Vagina (tissue), 2 donors: ENCODE measurements at regions not wholly inside any gene's neighbourhood (a gene's known extent, or its start where the extent isn't known, plus 50 kb on each side); places are given as distances from the start of the nearest gene placed in this dataset.

ENCODE experiments used
- DNase-seq, 2 donors: peaks; one replicate each; pipeline ENCODE4 v3.0.0-alpha.2; 2017; ENCODE audit errors: extremely low spot score in 2 of 2
- H3K27ac ChIP-seq: fragments of 200-600 bp; sonication (generic); one replicate; pipeline ENCODE4 v1.5.1; 2019
- H3K27me3 ChIP-seq: fragments of 200-600 bp; sonication (generic); one replicate; pipeline ENCODE4 v1.5.1; 2019
- H3K36me3 ChIP-seq, 2 donors: fragments of 200-600 bp; sonication (generic); one replicate each; pipeline ENCODE4 v1.5.1; 2017 to 2019
- H3K4me1 ChIP-seq: fragments of 200-600 bp; sonication (generic); one replicate; pipeline ENCODE4 v1.5.1; 2019
- H3K4me3 ChIP-seq, 2 donors: fragments of 200-600 bp; sonication (generic); 1 replicate in 1 of 2; 2 replicates in 1 of 2; pipeline ENCODE4 v1.5.1; 2016 to 2019
- H3K9me3 ChIP-seq: fragments of 200-600 bp; sonication (generic); one replicate; pipeline ENCODE4 v1.5.1; 2019
- CTCF ChIP-seq, 3 experiments: fragments of 450-650 bp in 2 of 3; fragments of 200-600 bp in 1 of 3; sonication (generic) in 1 of 3; IDR thresholded peaks; one replicate each; pipeline ENCODE4 v1.5.1; 2017 to 2019; ENCODE audit warnings: antibody characterized with exemption in 3 of 3, mild to moderate bottlenecking in 2 of 3, moderate library complexity in 2 of 3
- POLR2A ChIP-seq, 2 donors: fragments of 450-650 bp; IDR thresholded peaks; one replicate each; pipeline ENCODE4 v1.6.1; 2017; ENCODE audit warnings: antibody characterized with exemption in 2 of 2, mild to moderate bottlenecking in 2 of 2, moderate library complexity in 2 of 2
- POLR2AphosphoS5 ChIP-seq, 2 donors: sonication (generic); formaldehyde crosslinking; IDR thresholded peaks; one replicate each; pipeline ENCODE4 v1.9.0; 2017; ENCODE audit warnings: antibody characterized with exemption in 2 of 2, mild to moderate bottlenecking in 2 of 2, low read depth in 1 of 2; ENCODE audit not compliant: insufficient read depth in 1 of 2
- intact Hi-C: fragments of 100-400 bp; cut with DNase I; formaldehyde crosslinking; loops from one replicate; pipeline ENCODE4 v1.15.1; 2023

- no peaks in the 10 kb centered on the region for H3K27me3 ChIP-seq
- no peaks in the 10 kb centered on the region for H3K4me1 ChIP-seq
- H3K9me3 ChIP-seq, result no peaks in the 10 kb centered on the region
- intact Hi-C loops, result no loop called here
- TF ChIP-seq CTCF (IDR thresholded peaks at IDR 0.05) (no peak), POLR2A (IDR thresholded peaks at IDR 0.05) (no peak), POLR2AphosphoS5 (IDR thresholded peaks at IDR 0.05; ENCODE audit: insufficient read depth in 1 of 2, low read depth in 1 of 2) (no peak)
- no peak overlapping the region for H3K27ac ChIP-seq
- DNase-seq, result no peak
- H3K4me3 ChIP-seq, result no peak overlapping the region
- H3K36me3 ChIP-seq, result no peaks in the 10 kb centered on the region
These were observed 701.9 kb upstream of the ACTRT1 start for GRCh38 chrX:128754130-128754529.

- no peak overlapping the region for H3K27ac ChIP-seq
- H3K4me1 ChIP-seq, result no peaks in the 10 kb centered on the region
- no peaks in the 10 kb centered on the region for H3K27me3 ChIP-seq
- TF ChIP-seq POLR2A (IDR thresholded peaks at IDR 0.05) (no peak), POLR2AphosphoS5 (IDR thresholded peaks at IDR 0.05; ENCODE audit: insufficient read depth in 1 of 2, low read depth in 1 of 2) (no peak), CTCF (IDR thresholded peaks at IDR 0.05) (no peak)
- no peak for DNase-seq
- no peak overlapping the region for H3K4me3 ChIP-seq
- H3K9me3 ChIP-seq, result no peaks in the 10 kb centered on the region
- intact Hi-C loops, result no loop called here
- H3K36me3 ChIP-seq, result no peaks in the 10 kb centered on the region
These were observed 687.3 kb upstream of the ACTRT1 start for GRCh38 chrX:128739539-128739938.

GRCh38 chrX:128728943-128729342, 676.7 kb upstream of the ACTRT1 start:
- H3K4me3 ChIP-seq, result no peak overlapping the region
- DNase-seq, result no peak
- H3K4me1 ChIP-seq, result no peaks in the 10 kb centered on the region
- TF ChIP-seq POLR2A (IDR thresholded peaks at IDR 0.05) (no peak), POLR2AphosphoS5 (IDR thresholded peaks at IDR 0.05; ENCODE audit: insufficient read depth in 1 of 2, low read depth in 1 of 2) (no peak), CTCF (IDR thresholded peaks at IDR 0.05) (no peak)
- no peak overlapping the region for H3K27ac ChIP-seq
- H3K9me3 ChIP-seq, result no peaks in the 10 kb centered on the region
- intact Hi-C loops, result no loop called here
- H3K27me3 ChIP-seq, result no peaks in the 10 kb centered on the region
- H3K36me3 ChIP-seq, result no peaks in the 10 kb centered on the region

- Histone ChIP-seq H3K27me3 (no peaks in the 10 kb centered on the region), H3K27ac (no peak overlapping the region), H3K4me1 (no peaks in the 10 kb centered on the region), H3K9me3 (no peaks in the 10 kb centered on the region), H3K36me3 (no peaks in the 10 kb centered on the region), H3K4me3 (no peak overlapping the region)
- TF ChIP-seq POLR2AphosphoS5 (IDR thresholded peaks at IDR 0.05; ENCODE audit: insufficient read depth in 1 of 2, low read depth in 1 of 2) (no peak), POLR2A (IDR thresholded peaks at IDR 0.05) (no peak), CTCF (IDR thresholded peaks at IDR 0.05) (no peak)
- DNase-seq, result no peak
- intact Hi-C loops, result no loop called here
These were observed 665.7 kb upstream of the ACTRT1 start for GRCh38 chrX:128717635-128718578.

GRCh38 chrX:128714425-128714824, 662.2 kb upstream of the ACTRT1 start:
- intact Hi-C loops, result no loop called here
- TF ChIP-seq POLR2A (IDR thresholded peaks at IDR 0.05) (no peak), CTCF (IDR thresholded peaks at IDR 0.05) (no peak), POLR2AphosphoS5 (IDR thresholded peaks at IDR 0.05; ENCODE audit: insufficient read depth in 1 of 2, low read depth in 1 of 2) (no peak)

More at GRCh38 chrX:128714425-128714824, 662.2 kb upstream of the ACTRT1 start:
- H3K9me3 ChIP-seq, result no peaks in the 10 kb centered on the region
- H3K27ac ChIP-seq, result no peak overlapping the region
- H3K4me3 ChIP-seq, result no peak overlapping the region
- H3K36me3 ChIP-seq, result no peaks in the 10 kb centered on the region
- H3K27me3 ChIP-seq, result no peaks in the 10 kb centered on the region
- no peaks in the 10 kb centered on the region for H3K4me1 ChIP-seq
- no peak for DNase-seq
